Body of pancreas (tissue), 4 donors: ENCODE measurements at regions not wholly inside any gene's neighbourhood (a gene's known extent, or its start where the extent isn't known, plus 50 kb on each side); places are given as distances from the start of the nearest gene placed in this dataset.

Experiments used
- POLR2A ChIP-seq, 3 donors: fragments of 450-650 bp; IDR thresholded peaks; one replicate each; pipeline ENCODE4 v1.6.1; 2016; ENCODE audit warnings: antibody characterized with exemption in 3 of 3, mild to moderate bottlenecking in 2 of 3
- TF ChIP-seq, protein P1 (sequence below), 7 experiments: fragments of 450-650 bp in 4 of 7; fragments of 200-600 bp in 3 of 7; sonication (generic) in 3 of 7; IDR thresholded peaks; one replicate each; pipeline ENCODE4 v1.5.1; 2016 to 2019; ENCODE audit warnings: antibody characterized with exemption in 7 of 7

DNA sequence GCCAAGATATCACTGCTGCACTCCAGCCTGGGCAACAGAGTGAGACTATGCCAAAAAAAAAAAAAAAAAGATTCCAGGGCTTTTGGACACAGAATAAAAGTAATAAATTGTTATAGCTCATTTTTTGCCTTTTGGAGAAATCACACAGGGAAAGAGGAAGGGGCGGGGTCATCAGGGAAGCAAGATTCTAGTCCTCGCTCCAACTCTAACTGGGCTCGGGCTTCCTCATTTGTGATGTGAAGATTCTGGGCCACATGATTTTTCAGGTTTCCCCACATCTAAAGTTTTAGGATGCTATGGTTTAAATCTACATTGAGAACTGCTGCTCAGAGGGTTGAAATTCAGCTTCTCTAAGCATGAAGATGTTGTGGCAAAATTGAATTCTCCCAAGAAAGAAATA is 179.3 kb upstream of the PLXNA2 start:
- TF ChIP-seq, protein P1, sequence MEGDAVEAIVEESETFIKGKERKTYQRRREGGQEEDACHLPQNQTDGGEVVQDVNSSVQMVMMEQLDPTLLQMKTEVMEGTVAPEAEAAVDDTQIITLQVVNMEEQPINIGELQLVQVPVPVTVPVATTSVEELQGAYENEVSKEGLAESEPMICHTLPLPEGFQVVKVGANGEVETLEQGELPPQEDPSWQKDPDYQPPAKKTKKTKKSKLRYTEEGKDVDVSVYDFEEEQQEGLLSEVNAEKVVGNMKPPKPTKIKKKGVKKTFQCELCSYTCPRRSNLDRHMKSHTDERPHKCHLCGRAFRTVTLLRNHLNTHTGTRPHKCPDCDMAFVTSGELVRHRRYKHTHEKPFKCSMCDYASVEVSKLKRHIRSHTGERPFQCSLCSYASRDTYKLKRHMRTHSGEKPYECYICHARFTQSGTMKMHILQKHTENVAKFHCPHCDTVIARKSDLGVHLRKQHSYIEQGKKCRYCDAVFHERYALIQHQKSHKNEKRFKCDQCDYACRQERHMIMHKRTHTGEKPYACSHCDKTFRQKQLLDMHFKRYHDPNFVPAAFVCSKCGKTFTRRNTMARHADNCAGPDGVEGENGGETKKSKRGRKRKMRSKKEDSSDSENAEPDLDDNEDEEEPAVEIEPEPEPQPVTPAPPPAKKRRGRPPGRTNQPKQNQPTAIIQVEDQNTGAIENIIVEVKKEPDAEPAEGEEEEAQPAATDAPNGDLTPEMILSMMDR (IDR thresholded peaks at IDR 0.05): no peak
- TF ChIP-seq POLR2A (IDR thresholded peaks at IDR 0.05): no peak
